Nephron (organoid): ENCODE measurements at regions not wholly inside any gene's neighbourhood (a gene's known extent, or its start where the extent isn't known, plus 50 kb on each side); places are given as distances from the start of the nearest gene placed in this dataset.

Experiments
- H3K27ac Mint-ChIP-seq, 3 experiments: 2 replicates each; pipeline ENCODE4 v1.8.0; 2020; ENCODE audit warnings: mixed read lengths in 3 of 3, mild to moderate bottlenecking in 2 of 3, moderate library complexity in 1 of 3
- H3K27me3 Mint-ChIP-seq: 2 replicates; pipeline ENCODE4 v1.8.0; 2021; ENCODE audit warnings: low read depth, mild to moderate bottlenecking, moderate library complexity, mixed read lengths
- H3K36me3 Mint-ChIP-seq: 2 replicates; pipeline ENCODE4 v1.8.0; 2020; ENCODE audit warnings: low read depth, mixed read lengths
- H3K4me1 Mint-ChIP-seq: 2 replicates; pipeline ENCODE4 v1.8.0; 2020; ENCODE audit warnings: mixed read lengths
- H3K4me3 Mint-ChIP-seq, 3 experiments: 2 replicates each; pipeline ENCODE4 v1.8.0; 2020; ENCODE audit warnings: mild to moderate bottlenecking in 3 of 3, mixed read lengths in 3 of 3, moderate library complexity in 2 of 3
- H3K9me3 Mint-ChIP-seq: 2 replicates; pipeline ENCODE4 v1.8.0; 2020; ENCODE audit warnings: mixed read lengths
- CTCF ChIP-seq, 3 experiments: fragments of 200-600 bp; sonication (generic); IDR thresholded peaks; one replicate each; pipeline ENCODE4 v1.5.0; 2021; ENCODE audit warnings: antibody characterized with exemption in 3 of 3; ENCODE audit not compliant: unreplicated experiment in 3 of 3

DNA sequence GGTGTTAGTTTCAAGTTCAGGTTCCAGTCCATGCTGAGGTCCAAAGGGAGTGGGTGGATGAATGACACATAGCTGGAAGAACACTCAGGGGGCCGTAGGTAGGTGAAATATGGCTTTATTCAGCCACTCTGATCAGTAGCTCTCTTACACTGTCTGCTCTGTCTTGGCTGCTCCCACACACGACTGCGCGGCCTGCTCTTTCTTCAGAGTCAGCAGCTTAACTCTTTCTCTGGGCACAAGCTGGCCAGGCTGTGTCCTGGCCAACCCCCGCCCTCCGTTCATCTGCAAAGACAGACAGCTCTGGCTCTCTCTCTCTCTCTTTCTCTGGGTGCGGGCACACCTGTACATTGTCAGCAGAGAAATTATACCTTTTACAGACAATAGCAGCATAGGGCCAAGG lies 317.4 kb upstream of the SORCS1 start:
- Mint-ChIP-seq H3K4me1 (no peaks in the 10 kb centered on the region), H3K4me3 (no peak overlapping the region), H3K27ac (no peak overlapping the region), H3K9me3 (no peaks in the 10 kb centered on the region), H3K27me3 (peaks cover 9% of the 10 kb centered on the region), H3K36me3 (no peaks in the 10 kb centered on the region)
- TF ChIP-seq CTCF (IDR thresholded peaks at IDR 0.05; ENCODE audit: unreplicated experiment in 3 of 3) = no peak

- no peaks in the 10 kb centered on the region for H3K36me3 Mint-ChIP-seq
- no peak overlapping the region for H3K4me3 Mint-ChIP-seq
- peaks cover 9% of the 10 kb centered on the region for H3K27me3 Mint-ChIP-seq
- no peak overlapping the region for H3K27ac Mint-ChIP-seq
- TF ChIP-seq CTCF (IDR thresholded peaks at IDR 0.05; ENCODE audit: unreplicated experiment in 3 of 3) = no peak
- peaks cover 5% of the 10 kb centered on the region for H3K4me1 Mint-ChIP-seq
- H3K9me3 Mint-ChIP-seq = no peaks in the 10 kb centered on the region
These were observed 316.7 kb upstream of the SORCS1 start for GRCh38 chr10:107481224-107481623.

- TF ChIP-seq CTCF (IDR thresholded peaks at IDR 0.05; ENCODE audit: unreplicated experiment in 3 of 3) = no peak
- H3K9me3 Mint-ChIP-seq = no peaks in the 10 kb centered on the region
- no peak overlapping the region for H3K27ac Mint-ChIP-seq
- no peaks in the 10 kb centered on the region for H3K36me3 Mint-ChIP-seq
- peaks cover 9% of the 10 kb centered on the region for H3K27me3 Mint-ChIP-seq
- H3K4me3 Mint-ChIP-seq = no peak overlapping the region
- peaks cover 9% of the 10 kb centered on the region for H3K4me1 Mint-ChIP-seq
These were observed 316.3 kb upstream of the SORCS1 start for GRCh38 chr10:107480781-107481180.

DNA sequence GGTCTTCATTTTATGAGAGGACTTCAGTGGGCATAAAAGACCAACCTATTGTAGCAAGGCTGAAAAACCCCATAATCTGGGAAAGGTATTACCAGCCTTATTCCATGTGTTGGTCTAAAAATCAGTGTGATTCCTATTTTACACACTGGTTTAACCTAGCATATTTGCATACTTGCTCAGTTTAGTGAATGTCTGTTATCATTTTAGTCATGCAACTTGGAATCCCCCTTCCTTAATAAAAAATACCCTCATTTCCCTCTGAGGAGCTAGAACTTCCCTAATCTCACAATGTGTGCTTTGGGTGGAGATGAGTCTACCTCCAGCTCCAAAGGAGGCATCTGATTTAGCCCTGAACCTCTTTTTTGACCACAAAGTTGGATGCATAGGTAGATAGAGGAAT lies 312.8 kb upstream of the SORCS1 start:
- peaks cover 5% of the 10 kb centered on the region for H3K27me3 Mint-ChIP-seq
- no peak overlapping the region for H3K27ac Mint-ChIP-seq
- TF ChIP-seq CTCF (IDR thresholded peaks at IDR 0.05; ENCODE audit: unreplicated experiment in 3 of 3) = no peak
- no peak overlapping the region for H3K4me3 Mint-ChIP-seq
- no peaks in the 10 kb centered on the region for H3K9me3 Mint-ChIP-seq
- no peaks in the 10 kb centered on the region for H3K36me3 Mint-ChIP-seq
- peaks cover 10% of the 10 kb centered on the region for H3K4me1 Mint-ChIP-seq

DNA sequence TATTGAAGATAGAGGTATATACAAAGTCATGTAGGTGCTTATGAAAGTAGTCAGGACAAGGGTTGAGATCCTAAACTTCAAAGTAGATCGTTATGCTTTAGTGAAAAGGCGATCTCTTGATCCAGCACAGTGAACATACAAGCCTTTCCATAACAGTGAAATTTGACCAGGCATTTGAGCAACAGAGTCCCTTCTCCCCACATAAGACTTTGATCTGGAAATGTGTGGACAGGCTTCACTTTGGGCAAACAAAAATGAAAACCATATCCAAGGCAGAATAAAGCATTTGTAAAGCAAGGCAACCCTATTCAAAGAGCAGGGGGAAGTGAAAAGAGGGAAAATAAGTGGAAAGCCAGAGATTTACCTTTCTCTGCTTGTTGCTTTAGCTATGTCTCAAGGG lies 311.9 kb upstream of the SORCS1 start:
- Mint-ChIP-seq H3K4me1 (peaks cover 10% of the 10 kb centered on the region), H3K36me3 (no peaks in the 10 kb centered on the region), H3K4me3 (no peak overlapping the region), H3K27ac (peak overlapping the region in 2 of 3 experiments; percentile 22 to 44), H3K27me3 (no peaks in the 10 kb centered on the region), H3K9me3 (no peaks in the 10 kb centered on the region)
- no peak for TF ChIP-seq CTCF (IDR thresholded peaks at IDR 0.05; ENCODE audit: unreplicated experiment in 3 of 3)

- H3K4me3 Mint-ChIP-seq = no peak overlapping the region
- H3K36me3 Mint-ChIP-seq = no peaks in the 10 kb centered on the region
- H3K9me3 Mint-ChIP-seq = no peaks in the 10 kb centered on the region
- H3K27me3 Mint-ChIP-seq = no peaks in the 10 kb centered on the region
- TF ChIP-seq CTCF (IDR thresholded peaks at IDR 0.05; ENCODE audit: unreplicated experiment in 3 of 3) = no peak
- peaks cover 10% of the 10 kb centered on the region for H3K4me1 Mint-ChIP-seq
- no peak overlapping the region for H3K27ac Mint-ChIP-seq
These were observed 310.1 kb upstream of the SORCS1 start for GRCh38 chr10:107474650-107475049.
